Chondrocyte (in vitro differentiated cells): ENCODE measurements at regions not wholly inside any gene's neighbourhood (a gene's known extent, or its start where the extent isn't known, plus 50 kb on each side); places are given as distances from the start of the nearest gene placed in this dataset.
A peak's percentile ranks its signal among the peaks of the same experiment; 100 is the strongest.

Experiments
- DNase-seq: peaks from one replicate; pipeline ENCODE4 v3.0.0; 2021; ENCODE audit warnings: mixed read lengths, low spot score
- H3K27ac Mint-ChIP-seq: one replicate; pipeline ENCODE4 v1.8.0; 2021; ENCODE audit warnings: mild to moderate bottlenecking, moderate library complexity, mixed read lengths; ENCODE audit not compliant: unreplicated experiment
- H3K27me3 Mint-ChIP-seq: 2 replicates; pipeline ENCODE4 v1.8.0; 2021; ENCODE audit warnings: low read depth, mixed read lengths
- H3K36me3 Mint-ChIP-seq: 2 replicates; pipeline ENCODE4 v1.8.0; 2021; ENCODE audit warnings: low read depth, mixed read lengths
- H3K4me1 Mint-ChIP-seq: 2 replicates; pipeline ENCODE4 v1.8.0; 2021; ENCODE audit warnings: low read depth, mild to moderate bottlenecking, mixed read lengths
- H3K4me3 Mint-ChIP-seq: one replicate; pipeline ENCODE4 v1.8.0; 2021; ENCODE audit warnings: mild to moderate bottlenecking, moderate library complexity, mixed read lengths; ENCODE audit not compliant: unreplicated experiment
- H3K9me3 Mint-ChIP-seq: 2 replicates; pipeline ENCODE4 v1.8.0; 2021; ENCODE audit warnings: low read depth, mixed read lengths
- TF ChIP-seq, protein P1 (sequence below): fragments of 200-600 bp; sonication (generic); IDR thresholded peaks from 2 replicates; pipeline ENCODE4 v1.5.0; 2021; ENCODE audit warnings: antibody characterized with exemption, mild to moderate bottlenecking, moderate library complexity

DNA sequence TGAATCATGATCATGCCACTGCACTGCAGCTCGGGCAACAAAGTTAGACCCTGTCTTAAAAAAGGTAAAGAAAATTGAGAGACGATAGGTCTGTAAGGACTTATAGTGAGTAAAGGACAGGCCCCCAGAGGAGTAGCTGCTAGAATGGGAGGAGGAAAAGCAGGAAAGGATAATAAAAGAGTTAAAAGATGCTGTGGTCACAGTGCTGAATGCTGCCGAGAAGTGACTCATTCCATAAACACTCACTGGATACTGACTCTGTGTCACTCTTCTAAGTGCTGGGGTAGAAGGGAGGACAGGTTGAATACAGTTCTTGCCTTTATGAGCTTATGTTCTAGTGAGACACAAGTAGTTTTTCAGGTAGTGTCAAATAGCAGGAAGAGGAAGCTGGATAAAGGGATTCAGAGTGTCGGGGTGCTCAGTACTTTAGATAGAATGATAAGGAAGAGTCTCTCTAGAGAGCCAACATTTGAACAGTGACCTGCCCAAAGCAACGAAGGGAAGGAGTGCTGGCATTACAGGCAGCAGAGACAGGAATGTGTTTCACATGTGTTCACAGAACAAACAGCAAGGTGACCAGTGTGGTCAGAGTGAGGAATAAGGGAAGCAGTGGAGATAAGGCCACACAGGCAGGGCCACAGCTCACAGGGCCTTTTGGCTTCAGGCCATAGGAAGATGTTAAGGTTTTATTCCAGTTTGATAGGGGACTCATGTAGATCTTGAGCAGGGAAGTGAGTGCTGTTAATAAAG, 1240.5 kb downstream of the UQCRFS1 start:
- TF ChIP-seq, protein P1, sequence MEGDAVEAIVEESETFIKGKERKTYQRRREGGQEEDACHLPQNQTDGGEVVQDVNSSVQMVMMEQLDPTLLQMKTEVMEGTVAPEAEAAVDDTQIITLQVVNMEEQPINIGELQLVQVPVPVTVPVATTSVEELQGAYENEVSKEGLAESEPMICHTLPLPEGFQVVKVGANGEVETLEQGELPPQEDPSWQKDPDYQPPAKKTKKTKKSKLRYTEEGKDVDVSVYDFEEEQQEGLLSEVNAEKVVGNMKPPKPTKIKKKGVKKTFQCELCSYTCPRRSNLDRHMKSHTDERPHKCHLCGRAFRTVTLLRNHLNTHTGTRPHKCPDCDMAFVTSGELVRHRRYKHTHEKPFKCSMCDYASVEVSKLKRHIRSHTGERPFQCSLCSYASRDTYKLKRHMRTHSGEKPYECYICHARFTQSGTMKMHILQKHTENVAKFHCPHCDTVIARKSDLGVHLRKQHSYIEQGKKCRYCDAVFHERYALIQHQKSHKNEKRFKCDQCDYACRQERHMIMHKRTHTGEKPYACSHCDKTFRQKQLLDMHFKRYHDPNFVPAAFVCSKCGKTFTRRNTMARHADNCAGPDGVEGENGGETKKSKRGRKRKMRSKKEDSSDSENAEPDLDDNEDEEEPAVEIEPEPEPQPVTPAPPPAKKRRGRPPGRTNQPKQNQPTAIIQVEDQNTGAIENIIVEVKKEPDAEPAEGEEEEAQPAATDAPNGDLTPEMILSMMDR = peak; percentile 8
- Mint-ChIP-seq H3K27me3 (no peaks in the 10 kb centered on the region), H3K27ac (peak overlapping the region; percentile 99), H3K36me3 (no peaks in the 10 kb centered on the region), H3K4me3 (no peak overlapping the region), H3K9me3 (no peaks in the 10 kb centered on the region), H3K4me1 (peaks cover 48% of the 10 kb centered on the region)
- DNase-seq = no peak

DNA sequence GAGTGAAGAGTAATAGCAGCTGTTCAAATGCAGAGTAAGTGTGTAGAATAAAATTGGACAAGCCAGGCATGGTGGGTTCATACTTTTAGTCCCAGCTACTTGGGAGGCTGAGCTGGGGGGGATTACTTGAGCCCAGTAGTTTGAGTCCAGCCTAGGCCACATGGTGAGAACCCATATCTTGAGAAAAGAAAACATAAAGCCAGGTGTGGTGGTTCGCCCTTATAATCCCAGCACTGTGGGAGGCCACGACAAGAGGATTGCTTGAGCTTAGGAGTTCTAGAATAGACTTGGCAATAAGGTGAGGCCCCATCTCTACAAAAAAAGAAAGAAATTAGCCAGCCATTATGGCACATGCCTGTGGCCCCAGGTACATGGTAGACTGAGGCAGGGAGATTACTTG, 1241.1 kb downstream of the UQCRFS1 start:
- peaks cover 48% of the 10 kb centered on the region for H3K4me1 Mint-ChIP-seq
- H3K36me3 Mint-ChIP-seq = no peaks in the 10 kb centered on the region
- no peaks in the 10 kb centered on the region for H3K9me3 Mint-ChIP-seq
- no peak for DNase-seq
- no peak overlapping the region for H3K4me3 Mint-ChIP-seq
- H3K27ac Mint-ChIP-seq = peak overlapping the region; percentile 99
- TF ChIP-seq, protein P1 = no peak
- H3K27me3 Mint-ChIP-seq = no peaks in the 10 kb centered on the region

DNA sequence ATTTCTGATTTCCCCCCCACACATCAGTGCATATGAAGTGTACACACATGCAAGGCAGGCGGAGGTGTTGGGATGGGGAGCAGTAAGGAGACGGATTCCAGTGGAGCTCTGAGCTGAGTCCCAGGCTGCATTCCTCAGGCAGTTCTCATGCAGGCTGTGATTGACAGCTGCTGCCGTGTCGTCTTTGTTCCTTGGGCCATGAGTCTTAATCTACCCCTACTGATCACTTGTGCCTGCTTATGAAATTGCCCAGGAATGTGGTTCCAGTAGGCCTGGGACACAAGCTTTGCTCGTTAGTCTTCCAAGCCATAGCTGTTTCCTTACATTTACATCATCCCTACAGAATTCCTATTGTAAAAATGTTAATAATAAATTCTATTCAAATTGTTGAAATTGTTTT, 1241.9 kb downstream of the UQCRFS1 start:
- DNase-seq = no peak
- no peaks in the 10 kb centered on the region for H3K27me3 Mint-ChIP-seq
- TF ChIP-seq, protein P1 = peak; percentile 45
- H3K27ac Mint-ChIP-seq = peak overlapping the region; percentile 99
- no peaks in the 10 kb centered on the region for H3K36me3 Mint-ChIP-seq
- H3K4me1 Mint-ChIP-seq = peaks cover 48% of the 10 kb centered on the region
- no peak overlapping the region for H3K4me3 Mint-ChIP-seq
- no peaks in the 10 kb centered on the region for H3K9me3 Mint-ChIP-seq

DNA sequence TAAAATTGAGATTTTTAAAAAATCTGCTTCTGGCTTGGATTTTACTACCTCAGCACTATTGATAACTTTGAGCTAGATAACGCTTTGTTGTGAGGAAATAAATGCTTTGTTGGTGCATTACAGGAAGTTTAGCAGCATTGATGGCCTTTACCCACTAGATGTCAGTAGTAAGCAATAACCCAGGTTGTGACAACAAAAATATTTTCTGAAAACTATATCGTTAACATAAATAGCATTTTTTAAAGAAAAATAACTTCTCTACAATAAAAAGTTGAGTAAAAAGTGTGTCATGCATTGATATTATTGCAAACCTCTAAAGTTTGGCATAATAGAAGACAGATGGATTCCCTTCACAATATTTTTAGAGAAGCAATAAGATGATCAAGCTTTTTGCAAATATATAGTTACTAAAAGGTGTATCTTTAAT, 1246.5 kb downstream of the UQCRFS1 start:
- no peaks in the 10 kb centered on the region for H3K36me3 Mint-ChIP-seq
- TF ChIP-seq, protein P1 = peak; percentile 88
- H3K27ac Mint-ChIP-seq = no peak overlapping the region
- H3K4me1 Mint-ChIP-seq = peaks cover 29% of the 10 kb centered on the region
- DNase-seq = no peak
- no peaks in the 10 kb centered on the region for H3K9me3 Mint-ChIP-seq
- no peaks in the 10 kb centered on the region for H3K27me3 Mint-ChIP-seq
- H3K4me3 Mint-ChIP-seq = no peak overlapping the region

DNA sequence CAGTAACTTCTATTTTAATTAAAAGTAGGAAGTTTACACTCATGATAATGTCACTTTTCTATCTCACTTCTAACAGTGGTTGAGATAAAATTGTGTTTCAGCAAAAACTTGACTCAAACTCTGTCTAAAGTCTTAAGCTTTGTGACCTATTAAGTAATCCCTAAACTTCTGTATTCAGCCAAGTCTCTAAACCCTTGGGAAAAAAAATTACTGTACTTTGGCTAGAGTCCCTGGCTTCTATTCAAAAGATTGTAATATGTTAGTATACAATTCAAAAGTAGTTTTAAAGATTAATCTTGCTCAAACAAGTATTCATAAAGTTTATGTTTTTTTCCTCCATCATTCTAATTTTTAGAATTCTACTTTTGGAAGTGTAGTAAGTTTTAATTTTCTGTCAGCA, 1248.8 kb downstream of the UQCRFS1 start:
- no peaks in the 10 kb centered on the region for H3K9me3 Mint-ChIP-seq
- DNase-seq = no peak
- TF ChIP-seq, protein P1 = no peak
- no peaks in the 10 kb centered on the region for H3K36me3 Mint-ChIP-seq
- H3K4me1 Mint-ChIP-seq = peaks cover 14% of the 10 kb centered on the region
- no peak overlapping the region for H3K27ac Mint-ChIP-seq
- no peak overlapping the region for H3K4me3 Mint-ChIP-seq
- H3K27me3 Mint-ChIP-seq = peaks cover 2% of the 10 kb centered on the region
